Hematopoietic multipotent progenitor cell treated with erythropoietin and hydrocortisone succinate and interleukin-3 and kit ligand, for 8 days (in vitro differentiated cells): ENCODE measurements at regions not wholly inside any gene's neighbourhood (a gene's known extent, or its start where the extent isn't known, plus 50 kb on each side); places are given as distances from the start of the nearest gene placed in this dataset.
A peak's percentile ranks its signal among the peaks of the same experiment; 100 is the strongest.

ENCODE experiments used
- DNase-seq: peaks from one replicate; pipeline ENCODE4 v3.0.0-alpha.2; 2015

DNA sequence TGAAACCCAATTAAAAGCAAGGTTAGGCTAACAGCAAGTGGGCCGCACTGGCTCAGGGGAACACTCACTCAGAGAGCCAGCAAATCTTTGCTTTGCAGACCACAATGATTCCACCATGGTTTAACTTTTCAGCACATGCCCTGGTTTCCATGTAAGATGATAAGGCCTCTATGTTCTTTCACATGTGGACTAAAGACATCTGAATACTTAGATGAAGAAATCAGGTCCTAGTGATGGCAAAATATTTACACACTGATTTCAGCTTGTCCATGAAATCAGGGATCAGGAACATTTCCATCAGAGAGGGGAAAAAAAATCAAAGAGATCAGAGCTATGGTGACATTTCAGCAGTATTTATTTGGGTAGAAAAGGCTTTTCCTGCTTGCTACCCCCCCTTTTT, 258.2 kb upstream of the IRX5 start:
- no peak for DNase-seq

DNA sequence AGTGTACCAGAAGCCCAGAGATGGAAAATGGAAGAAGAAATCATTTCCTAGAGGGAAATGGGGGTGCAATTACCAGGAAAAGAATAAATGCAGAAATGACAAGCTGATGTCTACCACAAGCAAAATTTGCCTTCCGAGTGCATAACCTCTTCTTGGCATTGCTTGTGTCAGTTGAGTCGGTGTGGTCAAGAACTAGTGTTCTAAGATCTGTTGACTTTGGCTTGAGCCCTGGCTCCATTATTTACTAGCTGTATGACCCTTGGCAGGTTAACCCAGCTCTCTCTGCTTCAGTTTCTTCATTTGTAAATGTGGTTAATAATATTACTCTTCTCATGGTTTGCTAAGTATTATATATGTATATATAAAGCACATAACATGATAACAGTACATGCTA, 273.0 kb upstream of the IRX5 start:
- no peak for DNase-seq

GRCh38 chr16:54657058-54657708, 273.5 kb upstream of the IRX5 start:
- DNase-seq = no peak

- DNase-seq = no peak
Measured at GRCh38 chr16:54655121-54655590, 275.5 kb upstream of the IRX5 start.

DNA sequence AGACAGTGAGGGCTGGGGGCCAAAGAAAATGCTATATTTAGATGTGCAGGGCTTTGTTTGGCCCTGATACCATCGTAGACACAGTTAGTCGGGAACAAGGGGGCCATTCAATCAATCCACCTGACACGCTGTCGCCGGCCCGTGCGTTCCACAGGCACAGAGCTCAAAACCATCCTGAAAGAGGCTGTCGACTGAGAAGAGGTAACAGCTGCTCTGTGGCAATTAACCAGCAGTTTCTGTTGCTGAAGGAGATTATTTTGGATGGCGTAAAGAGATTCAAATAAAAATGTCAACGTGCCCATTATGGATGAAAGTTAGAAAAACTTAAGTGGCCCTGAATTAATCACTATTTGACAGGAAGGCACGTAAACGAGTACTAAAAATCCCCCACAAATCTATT, 276.2 kb upstream of the IRX5 start:
- DNase-seq = no peak

- DNase-seq = no peak
Measured at GRCh38 chr16:54652201-54652770, 278.4 kb upstream of the IRX5 start.

GRCh38 chr16:54651440-54652195, 279.0 kb upstream of the IRX5 start:
- DNase-seq = no peak

DNA sequence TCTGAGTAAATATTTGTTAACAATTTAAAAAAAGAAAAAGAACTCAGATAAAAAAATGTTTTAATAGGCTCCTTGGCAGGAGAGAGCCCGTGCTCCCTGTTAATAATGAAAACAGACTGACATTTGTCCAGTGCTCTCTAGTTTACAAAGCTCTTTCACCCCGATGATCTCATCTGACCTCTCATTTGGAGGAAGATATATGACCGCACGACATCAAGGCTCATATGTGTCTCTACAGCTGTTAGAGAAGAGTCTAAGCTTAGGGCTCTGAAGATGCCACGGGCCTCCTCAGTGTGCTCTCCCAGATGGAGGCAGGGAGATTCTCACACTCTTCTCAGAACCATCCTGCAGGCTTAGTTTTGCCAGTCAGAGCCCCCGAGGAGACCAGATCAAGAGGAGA, 280.8 kb upstream of the IRX5 start:
- DNase-seq = no peak

DNA sequence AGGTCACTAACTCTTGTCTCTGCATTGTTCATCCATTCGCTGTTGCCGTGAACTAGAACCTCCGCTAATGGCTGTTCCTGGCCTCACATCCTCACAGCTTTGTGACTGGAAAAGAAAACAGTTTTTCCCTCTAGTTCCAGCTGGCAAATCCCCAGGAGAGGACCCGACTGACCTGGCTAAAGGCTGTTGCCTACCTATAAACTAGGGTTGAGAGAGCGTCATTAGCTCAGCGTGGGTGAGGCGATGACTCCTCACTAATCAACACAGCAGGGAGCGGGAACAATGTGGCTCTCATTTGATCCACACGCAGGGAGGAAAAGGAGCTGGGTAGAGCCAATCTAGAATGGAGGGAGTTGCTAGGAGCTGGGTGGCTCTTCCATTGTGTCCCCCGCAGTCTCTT, 282.1 kb upstream of the IRX5 start:
- no peak for DNase-seq

- no peak for DNase-seq
Measured at GRCh38 chr16:54647725-54648221, 282.9 kb upstream of the IRX5 start.

- DNase-seq = no peak
Measured at GRCh38 chr16:54647216-54647615, 283.4 kb upstream of the IRX5 start.

DNA sequence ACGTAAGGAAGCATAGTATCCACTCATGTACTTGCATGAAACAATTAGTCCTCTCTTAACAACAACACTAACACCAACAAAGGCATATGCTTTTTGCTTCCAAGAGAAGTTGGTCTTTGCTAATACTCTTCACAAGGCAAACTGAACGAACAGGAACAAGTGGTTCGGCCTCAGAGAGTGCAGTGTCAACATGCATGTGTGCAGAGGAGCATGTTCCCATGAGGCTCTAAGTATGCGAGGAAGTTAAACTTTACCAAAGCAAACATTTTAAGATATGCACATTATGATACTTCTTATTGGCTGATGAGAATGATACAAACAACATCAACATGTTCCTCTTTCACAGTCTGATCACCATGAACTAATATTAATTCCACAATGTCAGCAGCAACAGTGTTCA, 285.3 kb upstream of the IRX5 start:
- DNase-seq = no peak

DNA sequence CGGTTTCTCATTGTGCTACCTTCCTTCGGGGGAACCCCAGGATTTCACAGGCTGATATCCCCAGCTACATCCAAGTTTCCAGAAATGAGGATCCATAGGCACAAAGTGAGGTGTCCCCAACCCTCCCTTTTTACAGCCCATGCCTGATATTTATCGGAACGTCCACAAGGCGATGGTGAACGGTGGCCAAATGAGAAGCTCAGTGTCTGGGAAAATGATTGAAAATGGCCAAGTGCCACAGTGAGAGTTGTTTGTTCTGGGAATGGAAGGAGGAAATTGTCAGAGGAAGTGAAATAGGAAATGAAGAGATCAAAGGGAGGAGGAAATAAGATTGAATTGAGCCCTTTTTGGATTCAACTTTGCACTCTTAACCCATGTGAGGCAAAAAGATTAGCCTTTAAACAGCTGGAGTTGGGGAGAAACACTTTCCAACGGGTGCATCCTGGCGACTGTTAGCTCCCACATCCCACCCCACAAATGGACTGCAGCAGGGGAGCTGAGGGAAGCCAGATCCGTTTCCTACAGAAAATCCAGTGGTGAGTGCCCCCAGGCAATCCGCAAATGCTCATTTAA, 294.4 kb upstream of the IRX5 start:
- DNase-seq = no peak

- peak; percentile 4 for DNase-seq
Measured at GRCh38 chr16:54633943-54634362, 296.7 kb upstream of the IRX5 start.

DNA sequence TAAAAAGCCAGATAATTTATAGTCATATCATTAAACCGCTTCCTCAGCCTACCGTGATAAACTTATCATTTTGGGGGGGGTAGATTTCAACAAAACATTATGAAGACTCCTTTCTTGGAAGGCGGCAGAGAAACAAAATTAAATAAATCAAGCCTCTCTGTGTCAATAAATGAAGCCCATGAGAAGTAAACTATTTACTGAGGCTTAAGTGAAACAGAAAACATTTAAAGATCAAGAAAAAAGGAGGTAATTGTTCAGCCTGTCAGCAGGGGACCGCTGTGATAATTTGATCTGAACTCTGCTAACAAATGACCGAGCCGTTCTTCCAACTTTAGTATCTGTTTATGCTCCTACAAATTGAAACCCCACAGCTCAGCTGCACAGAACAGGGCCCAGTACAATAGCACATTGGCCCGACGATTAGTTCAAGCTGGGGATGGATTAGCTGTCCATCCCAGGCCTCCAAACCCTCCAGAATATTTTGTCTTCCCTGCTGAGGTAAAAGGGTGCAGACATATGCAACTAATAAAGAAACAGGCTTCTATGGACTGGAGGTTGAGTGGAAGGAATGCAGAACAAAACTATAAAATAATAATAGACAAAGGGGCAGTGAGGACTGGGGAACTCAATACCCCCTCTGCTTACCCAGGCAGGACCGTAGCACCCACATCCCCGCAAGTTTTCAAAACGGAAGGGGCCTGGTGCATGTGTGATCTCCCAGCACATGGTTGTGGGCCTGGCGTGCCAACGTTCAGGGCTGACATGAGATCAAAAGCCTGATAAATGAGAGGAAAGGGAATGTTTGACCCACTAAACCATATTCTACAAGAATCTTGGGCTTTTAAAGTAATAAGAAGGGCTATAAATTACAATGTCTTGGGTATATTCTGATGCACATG, 298.1 kb upstream of the IRX5 start:
- no peak for DNase-seq

DNA sequence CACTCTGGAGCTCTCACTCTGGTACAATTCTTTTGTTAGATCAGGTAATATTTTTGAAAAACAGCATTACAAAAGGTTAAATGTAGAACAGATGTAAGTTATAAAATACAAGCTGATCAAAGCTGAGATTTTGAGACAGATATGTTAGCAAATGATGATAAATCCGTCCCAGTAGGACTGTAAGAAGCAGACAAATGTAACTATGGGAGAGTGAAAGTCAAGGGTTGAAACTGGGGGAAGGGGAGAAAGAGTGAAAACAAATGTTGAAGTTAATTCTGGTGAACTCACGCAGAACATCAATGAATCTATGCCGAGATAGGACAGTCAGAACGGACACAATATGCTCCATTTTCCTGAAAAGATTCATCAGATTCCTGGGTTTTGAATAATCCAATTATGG, 298.9 kb upstream of the IRX5 start:
- no peak for DNase-seq

- DNase-seq = no peak
Measured at GRCh38 chr16:54630284-54630967, 300.2 kb upstream of the IRX5 start.

- no peak for DNase-seq
Measured at GRCh38 chr16:54628796-54629625, 301.7 kb upstream of the IRX5 start.

DNA sequence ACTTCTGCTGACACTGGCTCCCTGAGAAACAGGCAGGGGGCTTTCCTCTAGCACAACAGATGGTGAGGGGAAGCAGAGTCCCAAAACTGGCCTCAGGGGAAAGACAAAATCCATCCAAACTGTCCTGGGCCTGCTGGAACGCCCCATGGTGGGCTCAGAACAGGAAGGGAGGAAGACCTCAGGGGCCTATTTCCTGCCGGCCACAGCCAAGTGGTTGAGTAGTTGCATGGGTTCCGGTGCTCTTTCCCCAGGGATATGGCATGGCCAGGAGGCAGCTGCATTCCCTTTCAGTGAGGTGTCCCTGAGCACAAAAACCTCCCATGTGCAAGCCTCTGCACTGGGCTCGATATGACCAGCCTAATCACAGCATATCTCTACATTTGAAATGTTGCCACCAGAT, 303.0 kb upstream of the IRX5 start:
- no peak for DNase-seq

GRCh38 chr16:54623636-54624035, 307.0 kb upstream of the IRX5 start:
- no peak for DNase-seq

GRCh38 chr16:54620197-54620596, 310.5 kb upstream of the IRX5 start:
- DNase-seq = no peak
